ENCODE measurements at regions not wholly inside any gene's neighbourhood (a gene's known extent, or its start where the extent isn't known, plus 50 kb on each side); places are given as distances from the start of the nearest gene placed in this dataset.
A peak's percentile ranks its signal among the peaks of the same experiment; 100 is the strongest.
"Not testable (repeated sequence)": the region's sequence is repeated elsewhere in the genome, so short reads cannot be mapped to it uniquely, and the experiment has no call there.

GRCh38 chr12:75944905-75945432 lies 86.6 kb downstream of the PHLDA1 start:
- Mint-ChIP-seq H3K4me1 (ENCODE audit: low read depth) (peaks cover 15% of the 10 kb centered on the region), H3K27ac (peak overlapping the region; percentile 77), H3K36me3 (ENCODE audit: low read depth) (no peaks in the 10 kb centered on the region), H3K27me3 (no peaks in the 10 kb centered on the region), H3K4me3 (no peak overlapping the region), H3K9me3 (no peaks in the 10 kb centered on the region)
- DNase-seq, result no peak
- TF ChIP-seq, protein P1, sequence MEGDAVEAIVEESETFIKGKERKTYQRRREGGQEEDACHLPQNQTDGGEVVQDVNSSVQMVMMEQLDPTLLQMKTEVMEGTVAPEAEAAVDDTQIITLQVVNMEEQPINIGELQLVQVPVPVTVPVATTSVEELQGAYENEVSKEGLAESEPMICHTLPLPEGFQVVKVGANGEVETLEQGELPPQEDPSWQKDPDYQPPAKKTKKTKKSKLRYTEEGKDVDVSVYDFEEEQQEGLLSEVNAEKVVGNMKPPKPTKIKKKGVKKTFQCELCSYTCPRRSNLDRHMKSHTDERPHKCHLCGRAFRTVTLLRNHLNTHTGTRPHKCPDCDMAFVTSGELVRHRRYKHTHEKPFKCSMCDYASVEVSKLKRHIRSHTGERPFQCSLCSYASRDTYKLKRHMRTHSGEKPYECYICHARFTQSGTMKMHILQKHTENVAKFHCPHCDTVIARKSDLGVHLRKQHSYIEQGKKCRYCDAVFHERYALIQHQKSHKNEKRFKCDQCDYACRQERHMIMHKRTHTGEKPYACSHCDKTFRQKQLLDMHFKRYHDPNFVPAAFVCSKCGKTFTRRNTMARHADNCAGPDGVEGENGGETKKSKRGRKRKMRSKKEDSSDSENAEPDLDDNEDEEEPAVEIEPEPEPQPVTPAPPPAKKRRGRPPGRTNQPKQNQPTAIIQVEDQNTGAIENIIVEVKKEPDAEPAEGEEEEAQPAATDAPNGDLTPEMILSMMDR (IDR thresholded peaks at IDR 0.05), result no peak
- intact Hi-C loops (cut with DNase I, micrococcal nuclease), result no loop called here
- H3K36me3 ChIP-seq (ENCODE audit: insufficient read depth, low read length), result no peaks in the 10 kb centered on the region
- POLR2A ChIA-PET, result interaction anchor here (1.6 kb wide), 1 partner anchor 76 kb away, joined by 5 read pairs; no protein-coding TSS in a partner anchor
- no peak overlapping the region for H3K4me3 ChIP-seq (ENCODE audit: low read length)
- no peak for ATAC-seq (ENCODE audit: poor library complexity)
- H3K27me3 ChIP-seq (ENCODE audit: control insufficient read depth in 1 of 2, insufficient read depth in 2 of 2, low read length in 2 of 2), result no peaks in the 10 kb centered on the region
- CTCF ChIA-PET, result interaction anchor here (1.0 to 3.3 kb wide), 4 partner anchors 10 to 92 kb away, joined by 3 to 10 read pairs (median 4); partner anchors contain the start of gene PHLDA1
- H3K9me3 ChIP-seq (ENCODE audit: control insufficient read depth in 1 of 2, insufficient read depth in 1 of 2, low read length in 2 of 2), result no peaks in the 10 kb centered on the region
- H3K27ac ChIP-seq (ENCODE audit: low read depth in 1 of 2, low read length in 2 of 2), result peak overlapping the region in 1 of 2 donors; percentile 31
- H3K4me1 ChIP-seq (ENCODE audit: insufficient read depth, low read length), result peaks cover 14% of the 10 kb centered on the region

- Histone ChIP-seq H3K27me3 (ENCODE audit: control insufficient read depth in 1 of 2, insufficient read depth in 2 of 2, low read length in 2 of 2) (no peaks in the 10 kb centered on the region), H3K4me1 (ENCODE audit: insufficient read depth, low read length) (peaks cover 14% of the 10 kb centered on the region), H3K36me3 (ENCODE audit: insufficient read depth, low read length) (no peaks in the 10 kb centered on the region), H3K27ac (ENCODE audit: low read depth in 1 of 2, low read length in 2 of 2) (peak overlapping the region in 1 of 2 donors; percentile 31), H3K4me3 (ENCODE audit: low read length) (no peak overlapping the region), H3K9me3 (ENCODE audit: control insufficient read depth in 1 of 2, insufficient read depth in 1 of 2, low read length in 2 of 2) (no peaks in the 10 kb centered on the region)
- Mint-ChIP-seq H3K4me3 (peak overlapping the region; percentile 46), H3K27ac (peak overlapping the region; percentile 77), H3K36me3 (ENCODE audit: low read depth) (no peaks in the 10 kb centered on the region), H3K27me3 (no peaks in the 10 kb centered on the region), H3K4me1 (ENCODE audit: low read depth) (peaks cover 15% of the 10 kb centered on the region), H3K9me3 (no peaks in the 10 kb centered on the region)
- intact Hi-C loops (cut with DNase I, micrococcal nuclease), result no loop called here
- TF ChIP-seq, protein P1 (IDR thresholded peaks at IDR 0.05), result no peak
- DNase-seq (peak in 4 of 14 experiments; percentile 30 to 65 (median 56)), ATAC-seq (ENCODE audit: poor library complexity) (peak; percentile 88)
- ChIA-PET POLR2A (interaction anchor here (0.7 to 1.6 kb wide), 2 partner anchors 76 to 656 kb away, joined by 4 to 5 read pairs; no protein-coding TSS in a partner anchor), CTCF (interaction anchor here (0.7 to 3.3 kb wide), 5 partner anchors 9 to 93 kb away, joined by 3 to 10 read pairs (median 3); partner anchors contain the start of gene PHLDA1)
Observed at GRCh38 chr12:75944097-75944904, 87.3 kb downstream of the PHLDA1 start.

GRCh38 chr12:75943730-75944096 lies 87.9 kb downstream of the PHLDA1 start:
- no peaks in the 10 kb centered on the region for H3K27me3 Mint-ChIP-seq
- Histone ChIP-seq H3K9me3 (ENCODE audit: control insufficient read depth in 1 of 2, insufficient read depth in 1 of 2, low read length in 2 of 2) (no peaks in the 10 kb centered on the region), H3K36me3 (ENCODE audit: insufficient read depth, low read length) (no peaks in the 10 kb centered on the region), H3K4me1 (ENCODE audit: insufficient read depth, low read length) (peaks cover 14% of the 10 kb centered on the region), H3K27me3 (ENCODE audit: control insufficient read depth in 1 of 2, insufficient read depth in 2 of 2, low read length in 2 of 2) (no peaks in the 10 kb centered on the region), H3K27ac (ENCODE audit: low read depth in 1 of 2, low read length in 2 of 2) (peak overlapping the region in 1 of 2 donors; percentile 31), H3K4me3 (ENCODE audit: low read length) (no peak overlapping the region)
- no peaks in the 10 kb centered on the region for H3K36me3 Mint-ChIP-seq (ENCODE audit: low read depth)
- intact Hi-C loops (cut with DNase I, micrococcal nuclease), result no loop called here
- no peak for DNase-seq
- ChIA-PET CTCF (interaction anchor here (0.7 to 3.3 kb wide), 3 partner anchors 9 to 87 kb away, joined by 3 to 10 read pairs (median 5); partner anchors contain the start of gene PHLDA1), POLR2A (interaction anchor here (0.7 to 1.6 kb wide), 2 partner anchors 77 to 655 kb away, joined by 4 to 5 read pairs; no protein-coding TSS in a partner anchor)
- TF ChIP-seq, protein P1 (IDR thresholded peaks at IDR 0.05), result no peak
- no peak for ATAC-seq (ENCODE audit: poor library complexity)
- H3K4me1 Mint-ChIP-seq (ENCODE audit: low read depth), result peaks cover 15% of the 10 kb centered on the region
- H3K27ac Mint-ChIP-seq, result peak overlapping the region; percentile 77
- H3K9me3 Mint-ChIP-seq, result no peaks in the 10 kb centered on the region
- H3K4me3 Mint-ChIP-seq, result no peak overlapping the region

DNA sequence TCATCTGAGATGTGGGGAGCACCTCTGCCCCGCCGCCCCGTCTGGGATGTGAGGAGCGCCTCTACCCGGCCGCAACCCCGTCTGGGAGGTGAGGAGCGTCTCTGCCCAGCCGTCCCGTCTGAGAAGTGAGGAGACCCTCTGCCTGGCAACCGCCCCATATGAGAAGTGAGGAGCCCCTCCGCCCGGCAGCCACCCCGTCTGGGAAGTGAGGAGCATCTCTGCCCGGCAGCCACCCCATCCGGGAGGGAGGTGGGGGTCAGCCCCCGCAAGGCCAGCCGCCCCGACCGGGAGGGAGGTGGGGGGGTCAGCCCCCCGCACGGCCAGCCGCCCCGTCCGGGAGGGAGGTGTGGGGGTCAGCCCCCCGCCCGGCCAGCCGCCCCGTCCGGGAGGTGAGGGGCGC lies 89.9 kb downstream of the PHLDA1 start:
- intact Hi-C loops (cut with DNase I, micrococcal nuclease); H3K36me3 Mint-ChIP-seq (ENCODE audit: low read depth); H3K4me3 Mint-ChIP-seq; CTCF ChIA-PET; POLR2A ChIA-PET; H3K27me3 Mint-ChIP-seq; H3K36me3 ChIP-seq (ENCODE audit: insufficient read depth, low read length); ATAC-seq (ENCODE audit: poor library complexity); H3K27me3 ChIP-seq (ENCODE audit: control insufficient read depth in 1 of 2, insufficient read depth in 2 of 2, low read length in 2 of 2); DNase-seq; H3K9me3 ChIP-seq (ENCODE audit: control insufficient read depth in 1 of 2, insufficient read depth in 1 of 2, low read length in 2 of 2); H3K9me3 Mint-ChIP-seq; H3K27ac ChIP-seq (ENCODE audit: low read depth in 1 of 2, low read length in 2 of 2); H3K4me3 ChIP-seq (ENCODE audit: low read length); H3K27ac Mint-ChIP-seq: not testable (repeated sequence)
- H3K4me1 ChIP-seq (ENCODE audit: insufficient read depth, low read length), result peaks cover 14% of the 10 kb centered on the region
- peaks cover 15% of the 10 kb centered on the region for H3K4me1 Mint-ChIP-seq (ENCODE audit: low read depth)

Data from CD4-positive, alpha-beta T cell (primary cell).